NCI-H146 treated with DMSO at 0.1 percent for 48 hours (cell line): ENCODE measurements at regions not wholly inside any gene's neighbourhood (a gene's known extent, or its start where the extent isn't known, plus 50 kb on each side); places are given as distances from the start of the nearest gene placed in this dataset.
"Not testable (repeated sequence)": the region's sequence is repeated elsewhere in the genome, so short reads cannot be mapped to it uniquely, and the experiment has no call there.

Experiments
- DNase-seq: peaks from one replicate; lab custom pipeline; 2025; ENCODE audit not compliant: unreplicated experiment; lab: John Stamatoyannopoulos, UW

DNA sequence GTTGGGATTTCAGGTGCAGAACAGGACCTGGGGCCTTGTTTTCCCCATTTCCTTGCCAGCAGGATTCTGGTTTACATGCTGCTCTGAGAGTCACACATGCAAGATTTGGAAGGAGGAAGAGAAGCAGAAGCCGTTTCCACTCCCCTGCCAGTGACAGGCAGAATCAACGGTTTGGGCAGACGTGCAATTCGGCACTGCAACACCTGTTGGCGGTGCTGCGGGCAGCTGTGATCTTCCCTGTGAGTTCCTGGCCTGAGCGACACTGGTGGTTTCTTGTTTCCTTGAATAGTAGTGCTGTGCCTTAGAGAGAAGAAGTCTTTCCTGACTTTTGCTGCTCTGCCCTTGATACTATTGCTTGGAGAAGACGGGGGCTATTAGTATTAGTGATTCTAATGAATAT lies 1126.2 kb downstream of the TYW1 start:
- no peak for DNase-seq

GRCh38 chr7:68125168-68125567 lies 1128.5 kb downstream of the TYW1 start:
- DNase-seq = no peak

DNA sequence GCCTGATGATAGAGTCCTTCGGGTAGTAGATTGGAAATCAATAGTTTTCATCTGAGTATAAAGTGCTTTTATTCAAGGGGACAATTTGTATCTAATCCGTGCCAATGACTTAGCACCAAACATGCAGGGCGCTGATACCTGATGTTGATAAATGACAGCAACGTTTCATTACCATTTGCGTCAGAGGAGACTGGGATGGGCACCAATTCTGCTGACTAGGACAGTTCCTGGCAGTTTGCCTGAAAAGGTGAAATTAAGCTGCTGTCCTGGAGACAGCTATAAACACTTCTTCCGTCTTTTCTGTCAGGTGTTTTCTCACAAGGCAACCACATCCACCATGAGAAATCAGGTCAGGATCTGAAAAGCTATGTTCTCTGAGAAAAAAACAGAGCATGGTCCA lies 1136.4 kb downstream of the TYW1 start:
- DNase-seq = no peak

- no peak for DNase-seq
Measured at GRCh38 chr7:68143345-68143744, 1146.7 kb downstream of the TYW1 start.

GRCh38 chr7:68146983-68147382 lies 1150.3 kb downstream of the TYW1 start:
- DNase-seq = no peak

GRCh38 chr7:68147614-68148238 lies 1151.1 kb downstream of the TYW1 start:
- no peak for DNase-seq

GRCh38 chr7:68148440-68148839 lies 1151.8 kb downstream of the TYW1 start:
- no peak for DNase-seq

DNA sequence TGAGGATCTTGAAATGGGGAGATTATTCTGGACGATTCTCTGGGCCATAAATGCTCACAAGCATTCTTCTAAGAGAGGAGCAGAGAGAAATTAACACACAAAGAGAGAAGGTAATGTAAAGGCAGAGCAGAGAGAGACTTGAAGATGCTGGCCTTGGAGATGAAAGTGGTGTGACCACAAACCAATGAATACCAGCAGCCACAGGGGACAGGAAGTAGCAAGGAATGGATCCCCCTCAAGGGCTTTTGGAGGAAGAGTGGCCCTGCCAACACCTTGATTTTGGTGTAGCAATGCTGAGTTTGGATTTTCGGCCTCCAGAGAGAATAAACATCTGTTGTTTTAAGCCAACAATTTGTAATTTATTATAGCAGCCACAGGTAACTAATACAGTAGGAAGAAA lies 1155.6 kb downstream of the TYW1 start:
- DNase-seq = no peak

- peak; percentile 76 for DNase-seq
Measured at GRCh38 chr7:68155676-68156075, 1159.0 kb downstream of the TYW1 start.

GRCh38 chr7:68158686-68159295 lies 1162.2 kb downstream of the TYW1 start:
- no peak for DNase-seq

DNA sequence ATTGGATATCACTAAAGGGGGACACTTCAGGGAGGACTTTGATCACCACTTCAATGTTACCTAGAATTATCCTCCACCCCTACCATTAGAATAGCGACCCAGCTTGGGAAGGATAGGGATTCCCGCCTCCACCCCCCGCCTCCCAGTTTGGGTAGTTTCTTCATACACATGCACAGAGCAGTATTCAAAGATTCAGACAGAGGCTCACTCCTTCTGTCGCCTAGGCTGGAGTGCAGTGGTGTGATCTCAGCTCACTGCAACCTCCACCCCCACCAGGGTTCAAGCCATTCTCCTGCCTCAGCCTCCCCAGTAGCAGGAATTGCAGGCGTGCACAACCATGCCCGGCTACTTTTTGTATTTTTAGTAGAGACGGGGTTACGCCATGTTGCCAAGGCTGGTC lies 1166.1 kb downstream of the TYW1 start:
- DNase-seq = no peak

DNA sequence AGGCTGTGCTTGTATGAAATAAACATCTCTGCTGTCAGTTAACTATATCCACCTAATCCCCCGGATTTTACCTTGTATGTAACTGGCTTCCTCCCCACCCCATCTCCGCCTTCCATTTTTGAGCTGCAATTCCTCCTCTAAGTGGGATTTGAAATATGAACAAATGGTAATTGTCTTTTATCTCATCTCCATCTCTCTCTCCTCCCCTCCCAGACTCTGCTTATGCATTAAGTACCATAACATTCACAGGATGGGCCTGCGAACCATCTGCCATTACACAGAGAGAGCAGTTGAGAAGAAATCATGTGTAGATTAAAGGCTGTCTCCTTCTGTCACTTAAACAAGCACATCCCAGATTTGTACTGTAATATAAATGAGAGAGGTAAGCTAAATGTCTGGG lies 1169.9 kb downstream of the TYW1 start:
- no peak for DNase-seq

- no peak for DNase-seq
Measured at GRCh38 chr7:68173513-68173912, 1176.9 kb downstream of the TYW1 start.

GRCh38 chr7:68176974-68177373 lies 1180.3 kb downstream of the TYW1 start:
- DNase-seq = peak; percentile 88

DNA sequence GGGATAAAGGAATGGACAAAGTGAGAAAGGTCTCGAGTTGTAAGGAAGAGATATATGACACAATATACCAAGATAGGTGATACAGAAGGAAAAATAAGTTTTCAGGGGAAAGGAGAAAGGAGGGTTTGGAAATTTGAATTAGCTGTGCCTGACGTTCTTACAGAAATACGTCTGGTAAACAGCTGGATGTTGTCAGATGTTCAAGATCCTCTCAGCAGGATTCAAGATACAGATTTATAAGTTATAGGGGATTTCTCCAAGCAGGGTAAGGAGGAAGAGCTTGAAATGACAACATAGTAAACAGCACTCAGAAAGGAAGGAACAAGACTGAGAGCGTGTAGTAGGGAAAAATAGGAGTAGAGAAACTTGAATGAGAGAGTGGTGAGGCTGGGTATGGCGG lies 1184.1 kb downstream of the TYW1 start:
- DNase-seq = no peak

- no peak for DNase-seq
Measured at GRCh38 chr7:68183176-68183575, 1186.5 kb downstream of the TYW1 start.

- peak; percentile 95 for DNase-seq
Measured at GRCh38 chr7:68185631-68186456, 1189.2 kb downstream of the TYW1 start.

DNA sequence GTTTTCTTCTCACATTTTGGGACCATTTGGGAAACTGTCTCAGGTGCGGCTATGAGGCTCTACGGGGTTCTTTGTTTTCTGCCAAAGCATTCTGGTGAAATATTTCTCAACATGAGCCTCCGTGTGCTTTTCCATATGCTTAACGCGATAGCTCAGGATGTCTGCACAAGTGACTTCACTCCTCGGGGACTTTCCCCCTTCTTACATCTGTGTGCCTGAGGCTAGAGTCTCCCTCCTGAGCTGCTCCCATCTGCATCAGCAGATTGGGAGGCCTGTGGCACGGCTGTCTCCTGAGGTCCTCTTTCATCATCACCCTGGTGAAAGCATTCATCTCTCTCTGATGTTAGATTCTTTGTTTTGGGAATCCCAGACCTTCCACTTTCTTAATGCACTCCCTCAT lies 1190.9 kb downstream of the TYW1 start:
- no peak for DNase-seq

DNA sequence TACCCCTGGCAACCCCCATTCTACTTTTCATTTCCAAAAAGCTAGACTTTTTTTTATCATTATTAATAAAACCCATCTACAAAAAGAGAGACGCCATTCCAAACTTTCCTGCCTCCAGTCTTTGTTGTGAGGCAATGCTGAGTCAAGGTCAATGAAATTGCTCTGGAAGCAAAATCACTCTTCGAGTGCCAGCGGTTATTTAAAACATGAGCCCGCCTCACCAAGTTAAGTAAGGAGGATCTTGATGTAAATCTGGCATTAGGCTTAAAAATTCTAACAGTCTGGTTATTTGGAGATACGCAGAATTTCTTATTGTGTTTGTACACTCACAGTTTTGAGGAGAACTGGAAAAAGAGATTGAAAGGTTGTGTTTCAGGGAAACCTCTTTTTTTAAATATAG lies 1196.3 kb downstream of the TYW1 start:
- no peak for DNase-seq

GRCh38 chr7:68195642-68196041 lies 1199.0 kb downstream of the TYW1 start:
- not testable (repeated sequence) for DNase-seq

GRCh38 chr7:68200051-68200670 lies 1203.5 kb downstream of the TYW1 start:
- DNase-seq = no peak

DNA sequence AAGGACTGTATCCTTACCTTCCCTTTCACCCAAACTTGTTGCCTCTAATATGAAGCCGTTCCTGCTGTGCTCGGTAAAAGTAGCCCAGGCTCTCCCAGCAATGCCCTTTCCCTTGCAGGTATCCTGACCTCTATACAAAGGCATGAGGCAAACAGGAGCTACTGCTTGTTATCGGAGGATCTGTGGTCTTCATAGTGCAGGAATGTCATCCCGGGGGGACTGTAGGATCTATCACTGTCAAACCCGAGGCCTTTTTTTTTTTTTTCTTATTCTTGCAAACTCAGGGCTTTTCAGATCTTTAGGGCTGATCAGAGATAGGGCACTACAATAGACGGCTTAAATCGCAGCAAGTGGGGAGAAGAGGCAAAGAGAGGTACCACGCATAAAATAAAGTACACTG lies 1206.6 kb downstream of the TYW1 start:
- DNase-seq = no peak
